Smooth muscle cell of the brain vasculature (primary cell): ENCODE measurements at regions not wholly inside any gene's neighbourhood (a gene's known extent, or its start where the extent isn't known, plus 50 kb on each side); places are given as distances from the start of the nearest gene placed in this dataset.
"Not testable (repeated sequence)": the region's sequence is repeated elsewhere in the genome, so short reads cannot be mapped to it uniquely, and the experiment has no call there.

Experiments used
- DNase-seq: peaks from one replicate; pipeline ENCODE4 v3.0.0-alpha.2; 2012; ENCODE audit warnings: low read depth, low spot score

- DNase-seq: not testable (repeated sequence)
Observed at GRCh38 chr2:88920399-88920798, 228.9 kb downstream of the RPIA start.

- no peak for DNase-seq
Observed at GRCh38 chr2:88924533-88924932, 233.1 kb downstream of the RPIA start.

GRCh38 chr2:88925770-88926462 is 234.4 kb downstream of the RPIA start:
- DNase-seq: no peak

- DNase-seq: no peak
Observed at GRCh38 chr2:88927128-88927527, 235.7 kb downstream of the RPIA start.

- no peak for DNase-seq
Observed at GRCh38 chr2:88930659-88931058, 239.2 kb downstream of the RPIA start.

GRCh38 chr2:88932686-88933085 is 241.2 kb downstream of the RPIA start:
- DNase-seq: no peak

- DNase-seq: no peak
Observed at GRCh38 chr2:88933091-88933490, 241.6 kb downstream of the RPIA start.

- DNase-seq: no peak
Observed at GRCh38 chr2:88933980-88934379, 242.5 kb downstream of the RPIA start.

- DNase-seq: not testable (repeated sequence)
Observed at GRCh38 chr2:88941178-88941577, 249.7 kb downstream of the RPIA start.

GRCh38 chr2:88942798-88943197 is 251.3 kb downstream of the RPIA start:
- no peak for DNase-seq

GRCh38 chr2:88949336-88949735 is 257.9 kb downstream of the RPIA start:
- no peak for DNase-seq

GRCh38 chr2:88950010-88950409 is 258.5 kb downstream of the RPIA start:
- no peak for DNase-seq

- no peak for DNase-seq
Observed at GRCh38 chr2:88955607-88956006, 264.1 kb downstream of the RPIA start.

GRCh38 chr2:88959480-88960204 is 268.2 kb downstream of the RPIA start:
- DNase-seq: no peak

GRCh38 chr2:88961323-88961722 is 269.9 kb downstream of the RPIA start:
- not testable (repeated sequence) for DNase-seq

- no peak for DNase-seq
Observed at GRCh38 chr2:88967844-88968243, 276.4 kb downstream of the RPIA start.

GRCh38 chr2:88978011-88978410 is 286.5 kb downstream of the RPIA start:
- DNase-seq: not testable (repeated sequence)

GRCh38 chr2:88978446-88978845 is 287.0 kb downstream of the RPIA start:
- DNase-seq: not testable (repeated sequence)

GRCh38 chr2:88984079-88984478 is 292.6 kb downstream of the RPIA start:
- DNase-seq: not testable (repeated sequence)

GRCh38 chr2:88986721-88987330 is 295.4 kb downstream of the RPIA start:
- DNase-seq: not testable (repeated sequence)

- not testable (repeated sequence) for DNase-seq
Observed at GRCh38 chr2:88988617-88989016, 297.1 kb downstream of the RPIA start.

GRCh38 chr2:88992819-88993218 is 301.3 kb downstream of the RPIA start:
- DNase-seq: not testable (repeated sequence)

- not testable (repeated sequence) for DNase-seq
Observed at GRCh38 chr2:88994856-88995255, 303.4 kb downstream of the RPIA start.
